Type B pancreatic cell (in vitro differentiated cells): ENCODE measurements at regions not wholly inside any gene's neighbourhood (a gene's known extent, or its start where the extent isn't known, plus 50 kb on each side); places are given as distances from the start of the nearest gene placed in this dataset.

ENCODE experiments used
- DNase-seq: peaks from one replicate; pipeline ENCODE4 v3.0.0; 2021; ENCODE audit warnings: mixed read lengths; ENCODE audit not compliant: unreplicated experiment; ENCODE audit errors: extremely low spot score
- H3K27ac Mint-ChIP-seq: 2 replicates; pipeline ENCODE4 v1.8.0; 2021; ENCODE audit warnings: mild to moderate bottlenecking, mixed read lengths
- H3K27me3 Mint-ChIP-seq: 2 replicates; pipeline ENCODE4 v1.8.0; 2021; ENCODE audit warnings: mixed read lengths
- H3K36me3 Mint-ChIP-seq: 2 replicates; pipeline ENCODE4 v1.8.0; 2021; ENCODE audit warnings: mixed read lengths
- H3K4me1 Mint-ChIP-seq: one replicate; pipeline ENCODE4 v1.8.0; 2021; ENCODE audit warnings: mixed read lengths; ENCODE audit not compliant: unreplicated experiment
- H3K4me3 Mint-ChIP-seq: 2 replicates; pipeline ENCODE4 v1.8.0; 2021; ENCODE audit warnings: mild to moderate bottlenecking, mixed read lengths
- H3K9me3 Mint-ChIP-seq: 2 replicates; pipeline ENCODE4 v1.8.0; 2021; ENCODE audit warnings: mixed read lengths
- CTCF ChIP-seq: fragments of 200-600 bp; sonication (generic); conservative IDR thresholded peaks from 2 replicates; pipeline ENCODE4 v1.5.0; 2021; ENCODE audit warnings: antibody characterized with exemption, mild to moderate bottlenecking

GRCh38 chr1:58929671-58930325 is 146.0 kb upstream of the JUN start:
- no peak for TF ChIP-seq CTCF
- Mint-ChIP-seq H3K27me3 (peaks cover 4% of the 10 kb centered on the region), H3K4me3 (no peak overlapping the region), H3K9me3 (peaks cover 6% of the 10 kb centered on the region), H3K4me1 (peaks cover 40% of the 10 kb centered on the region), H3K27ac (peak overlapping the region; percentile 54), H3K36me3 (peaks cover 4% of the 10 kb centered on the region)
- DNase-seq: no peak

DNA sequence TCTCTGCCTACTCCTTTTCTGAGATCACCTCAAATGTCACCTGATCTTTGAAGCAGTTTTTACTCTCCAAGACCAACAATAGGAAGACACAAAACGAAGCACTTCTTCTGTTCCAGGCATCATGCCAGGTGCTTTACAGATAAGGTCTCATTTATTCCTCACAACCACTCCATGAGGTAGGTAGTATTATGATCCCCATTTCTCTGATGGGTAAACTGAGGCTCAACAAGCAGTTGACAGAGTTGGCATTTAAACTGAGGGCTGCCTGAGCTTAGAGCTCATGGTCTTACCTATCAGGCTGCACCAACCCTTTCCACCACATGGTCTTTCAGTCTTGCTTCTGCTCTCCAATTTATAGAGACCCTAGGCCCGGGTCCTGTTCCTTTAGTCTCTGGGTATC is 147.2 kb upstream of the JUN start:
- Mint-ChIP-seq H3K4me3 (no peak overlapping the region), H3K4me1 (peaks cover 41% of the 10 kb centered on the region)

GRCh38 chr1:58931756-58932155 is 147.9 kb upstream of the JUN start:
- peaks cover 4% of the 10 kb centered on the region for H3K27me3 Mint-ChIP-seq
- H3K4me1 Mint-ChIP-seq: peaks cover 39% of the 10 kb centered on the region
- TF ChIP-seq CTCF: no peak
- H3K4me3 Mint-ChIP-seq: no peak overlapping the region
- peaks cover 6% of the 10 kb centered on the region for H3K9me3 Mint-ChIP-seq
- H3K36me3 Mint-ChIP-seq: peaks cover 4% of the 10 kb centered on the region
- DNase-seq: no peak
- no peak overlapping the region for H3K27ac Mint-ChIP-seq

More for the DNA sequence above, 147.2 kb upstream of the JUN start:
- peaks cover 6% of the 10 kb centered on the region for H3K9me3 Mint-ChIP-seq
- TF ChIP-seq CTCF: no peak
- no peak for DNase-seq
- H3K27me3 Mint-ChIP-seq: peaks cover 4% of the 10 kb centered on the region
- peaks cover 4% of the 10 kb centered on the region for H3K36me3 Mint-ChIP-seq
- H3K27ac Mint-ChIP-seq: no peak overlapping the region

DNA sequence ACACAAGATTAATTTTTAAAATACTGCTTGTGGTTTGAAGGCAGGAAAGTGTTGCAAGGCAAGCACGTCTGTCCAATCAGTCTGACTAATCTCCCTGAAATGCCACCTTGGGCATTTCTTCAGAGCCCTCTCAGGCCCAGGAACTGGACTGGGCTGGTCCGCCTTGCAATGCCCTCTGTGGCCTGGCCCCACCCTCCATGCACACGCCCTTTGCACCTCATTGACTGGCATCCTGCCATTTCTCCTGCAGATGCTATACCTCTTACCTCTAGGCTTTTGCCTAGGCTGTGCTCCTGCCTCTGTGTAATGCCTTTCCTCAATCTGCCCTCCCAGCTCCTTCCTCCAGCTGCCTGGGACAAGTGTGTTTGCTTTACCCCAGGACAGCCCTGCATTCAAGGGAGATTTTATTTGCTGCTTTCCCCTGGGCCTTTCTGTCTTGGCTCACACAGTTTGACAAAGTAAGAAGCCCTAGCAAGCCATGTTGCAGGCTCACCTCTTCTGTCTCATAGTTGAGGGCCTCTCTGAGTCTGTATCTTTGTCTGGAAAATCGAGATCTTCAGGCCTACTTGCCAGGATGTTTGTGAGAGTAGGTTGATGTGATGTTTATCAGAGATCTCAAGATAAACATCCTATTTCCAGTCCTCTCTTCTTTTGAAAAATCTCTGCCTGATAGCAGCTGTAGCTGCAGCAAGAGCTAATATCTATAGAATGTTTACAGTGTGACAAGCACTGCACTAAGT is 149.2 kb upstream of the JUN start:
- Mint-ChIP-seq H3K9me3 (peaks cover 6% of the 10 kb centered on the region), H3K27ac (peak overlapping the region; percentile 79), H3K4me1 (peaks cover 31% of the 10 kb centered on the region), H3K36me3 (peaks cover 4% of the 10 kb centered on the region), H3K4me3 (no peak overlapping the region), H3K27me3 (peaks cover 8% of the 10 kb centered on the region)
- no peak for DNase-seq
- no peak for TF ChIP-seq CTCF

- Mint-ChIP-seq H3K4me3 (no peak overlapping the region), H3K27me3 (peaks cover 4% of the 10 kb centered on the region), H3K36me3 (peaks cover 4% of the 10 kb centered on the region), H3K4me1 (peaks cover 31% of the 10 kb centered on the region), H3K27ac (peak overlapping the region; percentile 79), H3K9me3 (peaks cover 6% of the 10 kb centered on the region)
- no peak for DNase-seq
- TF ChIP-seq CTCF: peak; percentile 12
Observed at GRCh38 chr1:58933599-58933926, 149.7 kb upstream of the JUN start.
